Activated T-helper 1 cell treated with anti-CD3 and anti-CD28 coated beads, Interleukin-2, amount 50 U/mL, for 16 hours (primary cell): ENCODE measurements at regions not wholly inside any gene's neighbourhood (a gene's known extent, or its start where the extent isn't known, plus 50 kb on each side); places are given as distances from the start of the nearest gene placed in this dataset.

ENCODE experiments used
- DNase-seq, 2 donors: peaks; one replicate each; pipeline ENCODE4 v3.0.0-alpha.2; 2020; ENCODE audit warnings: low read depth in 1 of 2, low spot score in 1 of 2

DNA sequence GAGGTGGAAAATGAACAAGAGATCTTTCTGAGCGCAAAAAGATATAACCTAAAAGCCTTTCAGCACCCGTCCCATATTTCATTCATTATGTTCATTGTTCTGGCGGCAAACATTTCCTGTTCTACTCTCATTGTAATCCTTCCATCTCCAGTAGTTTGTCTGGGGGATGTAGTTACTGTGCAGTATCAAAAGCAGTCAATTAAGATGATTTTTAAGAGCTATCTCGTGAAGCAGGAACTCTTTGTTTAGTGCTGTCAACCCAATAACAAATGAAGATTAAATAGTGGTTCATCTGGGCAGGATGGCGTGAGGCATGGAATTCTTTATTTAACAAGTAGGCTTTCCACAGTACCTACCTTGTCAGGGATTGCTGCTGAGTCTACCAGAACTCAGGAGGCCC, 876.7 kb downstream of the HACE1 start:
- DNase-seq: no peak

- no peak for DNase-seq
Measured at GRCh38 chr6:103982574-103982973, 877.1 kb downstream of the HACE1 start.

GRCh38 chr6:103979308-103979707, 880.4 kb downstream of the HACE1 start:
- DNase-seq: no peak

DNA sequence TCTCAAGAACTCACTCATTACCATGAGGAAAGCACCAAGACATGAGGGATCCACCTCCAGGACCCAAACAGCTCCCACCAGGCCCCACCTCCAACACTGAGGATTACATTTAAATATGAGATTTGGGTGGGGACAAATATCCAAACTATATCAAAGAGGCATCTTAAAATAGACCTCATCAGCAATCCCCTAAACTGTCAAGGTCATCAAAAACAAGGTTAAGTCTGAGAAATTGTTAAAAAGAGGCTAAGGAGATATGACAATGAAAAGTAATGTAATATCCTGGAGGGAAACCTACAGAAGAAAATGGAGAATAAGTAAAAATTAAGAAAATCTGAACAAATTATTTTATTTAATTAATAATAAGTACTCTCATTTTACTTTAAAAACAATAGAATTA, 922.3 kb downstream of the HACE1 start:
- DNase-seq: no peak

DNA sequence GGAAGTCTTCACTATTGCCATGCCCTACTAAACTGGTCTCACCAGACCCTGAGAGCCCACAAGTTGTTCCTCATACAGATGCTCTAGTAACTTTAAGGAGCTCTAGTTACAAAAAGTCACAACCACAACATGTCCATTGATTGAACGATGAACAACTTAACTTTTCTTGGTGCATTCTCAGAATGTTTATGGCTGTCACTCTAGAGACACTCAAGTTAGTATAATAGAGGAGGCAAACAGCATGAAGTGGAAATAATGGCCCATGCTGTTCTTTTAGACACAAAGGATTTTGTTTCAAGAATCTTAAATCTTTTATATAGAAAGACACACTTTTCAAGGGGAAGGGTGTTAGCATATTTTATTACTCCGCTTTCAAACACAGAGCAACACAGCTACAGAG, 934.4 kb downstream of the HACE1 start:
- DNase-seq: no peak

DNA sequence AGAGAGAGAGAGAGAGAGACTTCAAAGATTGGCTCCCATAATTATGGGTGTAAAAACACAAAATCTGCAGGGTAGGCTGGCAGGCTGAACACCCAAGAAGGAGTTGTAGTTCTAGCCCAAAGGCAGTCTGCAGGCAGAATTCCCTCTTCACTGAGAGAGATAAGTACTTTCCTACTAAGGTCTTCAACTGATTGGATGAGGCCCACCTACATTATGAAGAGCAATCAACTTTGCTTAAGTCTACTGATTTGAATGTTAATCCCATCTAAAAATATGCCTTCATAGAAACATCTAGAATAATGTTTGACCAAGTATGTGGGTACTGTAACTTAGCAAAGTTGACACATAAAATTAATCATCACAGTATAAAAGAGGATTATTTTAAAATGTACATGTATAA, 949.7 kb downstream of the HACE1 start:
- no peak for DNase-seq

- DNase-seq: no peak
Measured at GRCh38 chr6:103908898-103909297, 950.8 kb downstream of the HACE1 start.

DNA sequence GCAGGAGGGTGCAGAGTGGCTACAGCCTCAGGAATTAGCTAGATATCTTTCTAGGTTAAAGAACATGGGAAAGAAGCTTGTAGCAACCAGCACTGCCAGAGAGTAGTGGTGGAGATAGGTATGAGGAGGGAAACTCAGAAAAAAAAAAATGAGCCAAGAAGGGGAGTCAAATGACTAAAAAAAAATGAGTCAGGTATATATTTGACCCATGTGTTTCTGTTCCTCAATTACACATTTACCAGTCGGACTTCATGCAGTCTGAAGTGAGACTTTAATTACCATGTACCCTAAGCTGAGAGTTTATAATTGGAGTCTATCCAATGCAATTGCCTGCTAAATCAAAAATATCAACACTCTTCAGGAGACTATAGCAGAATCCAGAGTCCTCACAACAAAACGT, 964.6 kb downstream of the HACE1 start:
- DNase-seq: no peak

- no peak for DNase-seq
Measured at GRCh38 chr6:103893141-103893581, 966.6 kb downstream of the HACE1 start.

DNA sequence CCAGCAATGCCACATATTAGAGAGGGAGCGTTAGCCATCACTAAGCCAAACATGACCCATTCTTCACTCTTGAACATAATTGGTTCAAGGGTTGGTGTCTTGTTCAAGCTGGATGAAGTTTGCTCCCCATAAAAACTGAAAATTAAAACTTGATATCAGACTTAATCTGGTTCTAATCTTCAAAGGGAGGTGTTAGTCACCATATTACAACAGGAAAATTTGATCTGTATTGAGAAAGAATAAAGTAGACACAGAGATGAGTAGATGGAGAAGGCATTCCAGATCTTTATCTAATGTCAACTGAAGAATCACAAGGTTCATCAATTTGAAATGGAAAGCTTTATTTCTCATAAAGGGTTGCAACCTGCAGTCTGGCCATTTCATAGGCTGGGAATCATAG, 972.8 kb downstream of the HACE1 start:
- no peak for DNase-seq

DNA sequence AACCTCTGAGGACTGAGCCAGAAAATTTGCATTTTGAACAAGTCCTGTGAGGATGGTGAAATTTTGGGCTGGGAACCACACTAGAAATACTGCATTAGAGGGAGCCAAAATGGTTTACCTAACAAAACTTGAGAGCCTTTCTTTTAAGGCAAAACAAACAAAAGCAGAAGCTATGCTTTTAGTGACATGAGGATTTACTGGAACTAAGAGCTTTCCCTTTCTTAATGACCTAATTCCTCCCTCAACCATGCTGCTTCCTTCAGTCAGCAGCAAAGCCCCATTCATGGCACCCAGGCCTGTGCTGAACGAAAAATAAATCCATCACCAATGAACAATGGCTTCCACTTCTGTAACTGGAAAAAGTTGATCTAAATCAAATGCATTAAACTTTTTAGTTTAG, 974.3 kb downstream of the HACE1 start:
- DNase-seq: no peak

- no peak for DNase-seq
Measured at GRCh38 chr6:103879800-103880199, 979.9 kb downstream of the HACE1 start.

- no peak for DNase-seq
Measured at GRCh38 chr6:103875221-103875620, 984.5 kb downstream of the HACE1 start.

- no peak for DNase-seq
Measured at GRCh38 chr6:103874575-103874974, 985.1 kb downstream of the HACE1 start.

DNA sequence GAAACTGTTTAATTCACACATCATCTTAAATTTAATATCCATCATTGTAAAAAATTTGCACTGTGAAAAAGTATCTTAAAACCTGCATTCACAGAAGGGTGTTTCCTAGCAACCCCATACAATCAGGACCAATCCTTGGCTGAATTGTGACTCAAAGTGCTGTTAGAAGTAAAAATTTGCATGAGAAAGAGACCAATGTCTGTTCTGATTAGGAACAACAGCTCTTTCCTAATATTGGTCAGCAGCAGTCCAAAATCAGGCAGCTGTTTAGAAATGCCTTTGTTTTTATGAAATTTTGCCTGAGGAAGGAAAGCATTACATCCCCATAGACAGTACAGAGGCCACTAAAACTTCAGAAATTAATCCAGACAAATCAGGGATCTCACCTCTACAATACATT, 987.0 kb downstream of the HACE1 start:
- DNase-seq: no peak

DNA sequence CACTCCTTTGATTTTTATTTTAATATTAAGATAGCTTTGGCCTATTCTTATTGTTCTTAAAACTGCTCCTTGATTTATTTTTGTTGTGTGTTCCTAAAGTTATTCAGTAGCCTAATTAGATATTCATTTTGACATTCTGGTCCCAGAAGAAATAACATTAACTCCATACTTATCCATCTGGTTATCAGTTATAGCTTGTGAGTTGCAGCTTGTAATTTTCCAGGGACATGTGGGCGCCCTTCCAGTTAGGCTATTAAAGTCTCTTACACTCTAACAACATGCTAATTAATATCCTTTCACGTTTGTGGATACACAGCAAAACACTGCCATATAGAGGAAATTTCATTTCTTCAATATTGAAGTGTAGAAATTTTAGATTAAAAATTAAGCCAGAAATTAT, 987.5 kb downstream of the HACE1 start:
- no peak for DNase-seq

GRCh38 chr6:103870970-103871369, 988.7 kb downstream of the HACE1 start:
- no peak for DNase-seq

DNA sequence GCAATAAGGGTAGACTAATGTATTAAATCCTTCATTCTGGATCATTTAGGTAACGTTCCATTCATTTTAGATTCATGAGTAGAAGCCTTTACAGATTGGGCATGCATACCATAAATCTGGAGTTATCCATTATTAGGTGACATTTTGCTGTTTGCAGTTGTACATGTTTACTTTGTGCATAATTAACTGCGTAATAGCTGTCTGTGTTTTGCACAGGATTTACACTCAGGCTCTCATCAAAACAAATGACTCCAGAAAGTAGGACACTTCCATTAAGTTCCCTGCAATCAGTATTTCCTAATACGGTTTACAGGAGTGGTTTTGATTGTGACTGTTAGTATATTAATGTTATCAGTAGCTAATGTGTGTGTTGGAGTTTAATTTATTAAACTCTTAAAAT, 997.4 kb downstream of the HACE1 start:
- no peak for DNase-seq

GRCh38 chr6:103858003-103858402, 1001.7 kb downstream of the HACE1 start:
- DNase-seq: no peak

DNA sequence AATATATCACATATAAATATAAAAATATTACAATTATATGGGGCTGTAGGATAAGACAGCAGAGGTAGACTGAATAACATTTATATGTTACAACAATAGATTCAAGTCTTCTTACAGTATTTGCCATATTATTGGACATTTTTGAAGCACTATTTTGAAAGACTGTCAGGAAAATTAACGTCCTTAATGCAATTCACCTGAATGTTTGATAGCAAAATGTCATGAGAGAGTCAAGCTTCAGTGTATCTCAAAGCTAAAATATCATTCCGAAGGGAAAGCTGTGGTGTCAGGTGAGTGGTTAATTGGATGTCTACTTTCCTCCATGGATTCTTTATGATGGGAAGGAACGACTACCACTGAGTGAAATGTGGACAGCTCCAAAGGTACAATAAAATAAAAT, 1004.0 kb downstream of the HACE1 start:
- DNase-seq: no peak

DNA sequence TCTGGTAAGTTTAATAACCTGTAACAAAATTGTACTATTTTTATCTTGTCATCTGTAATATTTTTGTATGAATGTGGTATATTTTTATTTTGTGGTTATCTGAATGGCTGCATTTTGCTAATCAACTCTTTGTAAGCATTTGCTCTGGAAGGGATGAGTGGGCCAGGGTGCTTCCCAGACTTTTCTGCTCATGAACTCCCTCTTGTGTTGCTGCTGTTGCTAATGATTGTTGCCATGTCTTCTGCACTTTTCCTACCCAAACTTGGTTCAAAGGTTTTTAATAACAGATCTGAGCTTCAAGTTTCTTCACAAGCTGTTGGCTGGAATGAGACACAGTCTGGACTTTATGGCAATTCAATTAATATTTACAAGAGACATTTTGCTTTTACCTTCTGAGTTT, 1005.7 kb downstream of the HACE1 start:
- no peak for DNase-seq

DNA sequence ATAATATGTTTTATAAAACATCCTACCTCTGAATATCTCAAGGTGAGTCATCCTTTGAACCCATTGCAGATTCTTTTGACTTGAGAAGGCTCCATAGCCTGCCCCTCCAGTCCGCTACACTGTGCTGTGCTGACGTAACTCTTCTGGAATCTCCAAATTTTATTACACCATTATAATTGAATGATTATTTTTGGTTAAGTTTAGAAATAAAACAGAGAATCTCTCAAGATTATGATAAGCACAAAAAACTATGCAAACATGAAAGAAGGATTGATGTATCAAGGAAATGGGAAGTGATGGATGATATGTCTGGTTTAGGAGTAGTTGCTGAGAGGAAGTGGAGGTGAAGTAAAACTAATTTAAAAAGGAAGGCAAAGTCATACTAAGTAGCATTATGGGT, 1021.3 kb downstream of the HACE1 start:
- no peak for DNase-seq

- DNase-seq: no peak
Measured at GRCh38 chr6:103826209-103826608, 1033.5 kb downstream of the HACE1 start.

DNA sequence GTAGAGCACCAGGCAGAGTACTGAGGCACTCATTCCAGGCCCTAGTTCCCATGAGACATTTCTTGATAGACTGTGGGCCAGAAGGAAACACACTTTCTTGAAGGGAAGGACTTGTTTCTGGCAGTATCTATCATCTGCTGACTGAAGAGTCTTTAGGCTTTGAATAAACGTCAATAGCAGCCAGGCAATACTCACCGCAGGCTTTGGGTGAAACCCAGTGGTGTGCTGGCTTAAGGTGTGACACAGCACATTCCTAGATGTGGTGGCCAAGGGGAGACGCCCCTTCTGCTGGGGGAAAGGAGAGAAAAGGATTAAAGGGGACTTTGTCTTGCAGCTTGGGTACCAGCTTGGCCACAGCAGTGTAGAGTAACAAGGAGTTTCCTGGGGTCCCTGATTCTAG, 1039.6 kb downstream of the HACE1 start:
- DNase-seq: no peak
